ENCODE measurements at regions not wholly inside any gene's neighbourhood (a gene's known extent, or its start where the extent isn't known, plus 50 kb on each side); places are given as distances from the start of the nearest gene placed in this dataset.

DNA sequence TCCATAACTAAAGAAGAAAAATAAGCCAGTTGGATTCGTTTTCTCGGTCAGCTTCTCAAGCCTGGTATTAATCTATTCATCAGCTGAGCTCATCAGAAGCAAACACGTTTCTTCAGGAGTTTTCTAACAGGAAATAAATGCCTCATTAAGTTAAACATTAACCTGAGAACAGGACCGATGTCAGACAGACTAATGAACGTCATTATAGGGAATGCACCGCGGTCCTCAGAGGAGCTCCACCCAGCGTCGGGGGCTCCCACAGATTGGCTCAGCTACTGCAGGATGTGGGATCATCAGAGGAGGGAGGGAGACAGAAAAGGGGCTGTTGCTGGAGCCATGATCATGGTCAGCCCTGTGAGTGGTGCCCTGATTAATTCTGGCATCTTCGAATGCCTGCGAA is 615.4 kb downstream of the PTPRU start:
- TF ChIP-seq, protein P1, sequence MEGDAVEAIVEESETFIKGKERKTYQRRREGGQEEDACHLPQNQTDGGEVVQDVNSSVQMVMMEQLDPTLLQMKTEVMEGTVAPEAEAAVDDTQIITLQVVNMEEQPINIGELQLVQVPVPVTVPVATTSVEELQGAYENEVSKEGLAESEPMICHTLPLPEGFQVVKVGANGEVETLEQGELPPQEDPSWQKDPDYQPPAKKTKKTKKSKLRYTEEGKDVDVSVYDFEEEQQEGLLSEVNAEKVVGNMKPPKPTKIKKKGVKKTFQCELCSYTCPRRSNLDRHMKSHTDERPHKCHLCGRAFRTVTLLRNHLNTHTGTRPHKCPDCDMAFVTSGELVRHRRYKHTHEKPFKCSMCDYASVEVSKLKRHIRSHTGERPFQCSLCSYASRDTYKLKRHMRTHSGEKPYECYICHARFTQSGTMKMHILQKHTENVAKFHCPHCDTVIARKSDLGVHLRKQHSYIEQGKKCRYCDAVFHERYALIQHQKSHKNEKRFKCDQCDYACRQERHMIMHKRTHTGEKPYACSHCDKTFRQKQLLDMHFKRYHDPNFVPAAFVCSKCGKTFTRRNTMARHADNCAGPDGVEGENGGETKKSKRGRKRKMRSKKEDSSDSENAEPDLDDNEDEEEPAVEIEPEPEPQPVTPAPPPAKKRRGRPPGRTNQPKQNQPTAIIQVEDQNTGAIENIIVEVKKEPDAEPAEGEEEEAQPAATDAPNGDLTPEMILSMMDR (IDR thresholded peaks at IDR 0.05; ENCODE audit: low read depth, low read length): no peak
- H3K4me3 ChIP-seq (ENCODE audit: low read depth, low read length): no peak overlapping the region

DNA sequence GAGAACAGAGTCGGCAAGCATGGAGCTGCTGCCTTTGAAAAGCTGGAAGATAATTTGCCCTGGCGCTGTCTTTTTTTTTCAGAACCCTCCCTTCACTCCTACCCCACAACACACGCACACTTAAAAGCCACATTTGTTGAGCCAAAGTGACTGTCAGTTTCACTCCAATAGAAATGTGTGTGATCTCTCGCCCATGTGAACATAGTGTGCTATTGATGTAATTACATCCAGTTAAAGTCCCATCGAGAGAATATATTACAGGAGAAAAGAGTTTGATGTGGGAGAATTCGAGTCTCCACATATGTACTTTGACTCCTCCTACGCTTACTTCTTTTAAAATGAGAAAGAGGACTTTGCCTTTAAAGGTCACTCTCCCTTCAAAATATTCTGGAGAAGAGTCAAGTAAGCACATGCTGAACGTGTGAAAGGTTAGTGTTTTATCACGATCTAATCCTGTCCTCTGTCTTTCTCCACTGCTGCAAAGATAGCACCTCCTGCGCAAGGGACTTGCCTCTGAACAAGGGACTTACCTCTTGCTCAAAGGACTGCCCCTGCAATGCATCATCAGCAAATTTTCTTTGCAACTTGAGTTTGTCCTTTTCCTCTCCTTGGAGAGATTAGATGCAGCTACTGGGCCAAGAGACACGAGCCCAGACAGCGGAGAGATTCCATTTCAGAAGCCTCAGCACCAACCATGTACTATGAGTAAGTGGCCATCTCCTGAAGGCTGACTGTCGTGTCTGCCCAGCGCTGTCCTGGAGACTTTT is 613.9 kb downstream of the PTPRU start:
- no peak overlapping the region for H3K4me3 ChIP-seq (ENCODE audit: low read depth, low read length)
- TF ChIP-seq, protein P1 (IDR thresholded peaks at IDR 0.05; ENCODE audit: low read depth, low read length): no peak

DNA sequence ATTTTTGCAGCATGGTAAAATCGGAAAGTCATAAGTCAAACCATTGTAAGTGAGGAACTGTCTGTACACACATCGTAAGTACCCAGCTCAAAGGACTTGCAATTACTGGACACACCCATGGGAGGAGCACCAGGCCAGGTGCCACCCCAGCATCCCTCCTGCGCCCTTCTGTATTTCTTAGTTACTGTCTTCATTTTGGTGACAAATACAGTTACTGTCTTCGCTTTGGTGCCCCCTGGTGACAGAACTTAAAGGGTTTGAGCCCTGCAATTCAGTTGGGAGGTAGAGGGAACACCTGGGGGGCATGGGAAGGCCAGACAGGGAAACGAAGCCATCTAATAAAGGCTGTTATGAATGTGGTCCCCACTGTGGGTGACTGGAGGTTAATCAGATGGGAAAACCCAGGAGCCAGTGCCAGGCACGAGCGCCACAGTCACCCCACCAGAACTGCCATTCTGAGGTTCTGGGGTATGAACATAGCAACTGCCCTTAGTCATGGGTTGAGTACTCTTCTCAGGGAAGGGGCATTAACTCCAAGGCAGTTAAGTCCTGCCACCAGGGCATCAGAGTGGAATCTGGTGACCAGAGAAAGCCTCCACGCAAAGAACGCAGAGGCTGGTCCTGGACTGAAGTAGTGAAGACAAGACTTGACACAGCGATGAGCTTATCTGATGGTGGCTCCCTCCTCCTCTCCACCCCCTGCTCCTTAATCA is 612.9 kb downstream of the PTPRU start:
- TF ChIP-seq, protein P1 (IDR thresholded peaks at IDR 0.05; ENCODE audit: low read depth, low read length): peak; percentile 51
- no peak overlapping the region for H3K4me3 ChIP-seq (ENCODE audit: low read depth, low read length)

DNA sequence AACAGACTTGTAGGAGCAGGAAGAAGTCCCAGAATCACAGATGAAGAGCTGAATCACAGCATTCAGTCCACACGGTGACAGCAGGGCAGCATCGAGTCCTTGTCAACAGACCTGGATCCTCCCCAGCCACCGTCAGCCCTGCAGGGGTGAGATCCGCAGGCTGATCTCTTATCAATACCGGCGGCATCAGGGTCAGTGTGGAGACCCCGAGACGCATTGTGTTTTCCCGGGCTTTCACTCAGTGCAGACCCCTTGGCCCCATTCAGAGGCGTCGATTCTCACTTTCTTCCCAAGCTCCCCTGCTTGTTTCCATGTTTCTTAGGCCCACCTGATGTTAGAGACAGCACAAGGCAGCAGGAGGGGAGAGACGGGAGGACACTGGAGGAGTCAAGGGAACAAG is 609.6 kb downstream of the PTPRU start:
- TF ChIP-seq, protein P1 (IDR thresholded peaks at IDR 0.05; ENCODE audit: low read depth, low read length): no peak
- no peak overlapping the region for H3K4me3 ChIP-seq (ENCODE audit: low read depth, low read length)

DNA sequence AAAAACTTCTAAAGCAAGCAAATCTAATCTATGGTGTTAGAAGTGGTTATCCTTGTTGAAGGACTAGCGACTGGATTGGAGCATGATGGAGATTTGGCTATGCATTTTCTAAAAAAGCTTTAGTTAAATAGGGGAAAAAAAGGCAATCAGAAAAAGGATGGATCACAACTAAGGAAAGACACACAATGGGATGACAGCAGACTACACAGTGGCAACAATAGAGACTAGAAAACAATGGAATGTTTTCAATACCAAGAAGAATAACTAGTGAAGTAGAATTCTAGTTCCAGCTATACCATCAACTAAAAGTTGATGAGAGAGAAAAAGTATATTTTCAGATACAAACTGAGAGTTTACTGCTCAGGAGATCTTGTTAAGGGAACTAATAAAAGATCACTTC is 605.8 kb downstream of the PTPRU start:
- TF ChIP-seq, protein P1 (IDR thresholded peaks at IDR 0.05; ENCODE audit: low read depth, low read length): no peak
- no peak overlapping the region for H3K4me3 ChIP-seq (ENCODE audit: low read depth, low read length)

DNA sequence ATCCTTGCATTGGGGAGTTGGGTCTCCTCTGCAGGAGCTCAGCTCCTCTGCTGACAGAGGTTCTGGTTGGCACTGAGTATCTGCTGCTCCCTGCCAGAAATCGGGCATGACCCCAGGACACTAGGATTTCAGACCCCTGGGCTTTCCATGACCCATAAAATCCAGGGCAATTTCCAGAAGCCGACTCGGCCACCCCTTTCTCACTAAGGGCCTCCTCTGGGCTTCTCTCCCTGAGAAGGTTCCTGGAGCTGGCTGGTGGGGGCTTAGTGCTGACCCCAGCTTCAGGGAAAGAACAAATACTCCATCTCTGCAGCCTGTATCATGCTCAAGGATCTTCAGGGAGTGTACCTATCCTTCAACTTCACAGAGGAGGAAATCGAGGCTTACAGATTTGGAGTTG is 603.4 kb downstream of the PTPRU start:
- H3K4me3 ChIP-seq (ENCODE audit: low read depth, low read length): no peak overlapping the region
- TF ChIP-seq, protein P1 (IDR thresholded peaks at IDR 0.05; ENCODE audit: low read depth, low read length): no peak

DNA sequence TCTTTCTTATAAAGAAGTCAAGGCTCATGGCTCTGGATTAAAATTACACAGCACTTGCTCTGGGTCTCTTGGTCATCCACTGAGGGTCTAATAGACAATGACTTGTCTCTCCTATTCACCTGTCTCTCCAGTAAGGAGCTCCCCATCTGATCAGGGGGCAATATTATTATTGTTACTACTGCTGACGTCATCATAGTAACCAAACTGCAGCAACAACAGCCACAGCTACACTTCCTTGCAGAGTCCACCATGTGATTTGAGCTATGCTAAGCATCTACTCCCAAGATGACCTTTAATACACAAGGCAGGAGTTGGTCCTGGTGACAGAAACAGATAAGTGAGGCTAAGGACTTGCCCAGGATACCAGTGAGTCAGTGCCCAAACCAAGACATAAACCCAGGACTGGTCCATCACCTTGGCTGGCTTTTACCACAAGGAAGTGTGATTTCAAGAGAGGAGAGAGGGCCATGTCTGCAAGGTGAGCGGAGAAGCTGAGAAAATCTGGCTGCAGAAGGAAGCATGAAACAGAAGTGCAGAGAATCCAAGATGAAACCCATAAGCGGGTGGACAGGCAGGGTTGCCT is 602.5 kb downstream of the PTPRU start:
- H3K4me3 ChIP-seq (ENCODE audit: low read depth, low read length): no peak overlapping the region
- TF ChIP-seq, protein P1 (IDR thresholded peaks at IDR 0.05; ENCODE audit: low read depth, low read length): no peak

Data from WI38 (cell line).